H1 (cell line): ENCODE measurements at regions not wholly inside any gene's neighbourhood (a gene's known extent, or its start where the extent isn't known, plus 50 kb on each side); places are given as distances from the start of the nearest gene placed in this dataset.

Source experiments
- GABPA ChIP-seq: IDR thresholded peaks from 2 replicates; pipeline ENCODE4 v1.6.1; 2011; ENCODE audit warnings: mild to moderate bottlenecking, low read length, moderate library complexity, borderline replicate concordance; ENCODE audit not compliant: insufficient read depth
- KDM1A ChIP-seq: fragments of 200-600, 300-600 bp; sonication (generic); IDR thresholded peaks from 2 replicates; pipeline ENCODE4 v1.7.1; 2016; ENCODE audit warnings: mild to moderate bottlenecking, low read length, borderline replicate concordance
- POLR2A ChIP-seq, 2 experiments: IDR thresholded peaks; 1 replicate in 1 of 2; 2 replicates in 1 of 2; pipeline ENCODE4 v1.6.1; 2011; ENCODE audit warnings: low read depth in 2 of 2, low read length in 2 of 2, mild to moderate bottlenecking in 2 of 2; ENCODE audit errors: control extremely low read depth in 1 of 2
- POLR2AphosphoS5 ChIP-seq: IDR thresholded peaks from 2 replicates; pipeline ENCODE4 v1.6.1; 2011; ENCODE audit warnings: low read depth, low read length
- RNF2 ChIP-seq: fragments of 200-900, 300-1000 bp; sonication (generic); IDR thresholded peaks from 2 replicates; pipeline ENCODE4 v1.7.1; 2016; ENCODE audit warnings: borderline replicate concordance, low read depth, mild to moderate bottlenecking, antibody characterized with exemption, low read length; ENCODE audit not compliant: poor library complexity, severe bottlenecking; ENCODE audit errors: missing control alignments
- ZNF274 ChIP-seq: IDR thresholded peaks from 2 replicates; pipeline ENCODE4 v1.7.0; 2012; ENCODE audit warnings: low read length, borderline replicate concordance; ENCODE audit errors: extremely low read depth
- TF ChIP-seq, protein P1 (sequence below), 3 experiments: IDR thresholded peaks; 1 replicate in 2 of 3; 2 replicates in 1 of 3; pipeline versions ENCODE4 v1.5.1 to v1.6.1; 2011; ENCODE audit warnings: low read length in 3 of 3, mild to moderate bottlenecking in 3 of 3, inconsistent platforms in 2 of 3, low read depth in 1 of 3, moderate library complexity in 1 of 3; ENCODE audit not compliant: insufficient read depth in 1 of 3; ENCODE audit errors: control extremely low read depth in 1 of 3

DNA sequence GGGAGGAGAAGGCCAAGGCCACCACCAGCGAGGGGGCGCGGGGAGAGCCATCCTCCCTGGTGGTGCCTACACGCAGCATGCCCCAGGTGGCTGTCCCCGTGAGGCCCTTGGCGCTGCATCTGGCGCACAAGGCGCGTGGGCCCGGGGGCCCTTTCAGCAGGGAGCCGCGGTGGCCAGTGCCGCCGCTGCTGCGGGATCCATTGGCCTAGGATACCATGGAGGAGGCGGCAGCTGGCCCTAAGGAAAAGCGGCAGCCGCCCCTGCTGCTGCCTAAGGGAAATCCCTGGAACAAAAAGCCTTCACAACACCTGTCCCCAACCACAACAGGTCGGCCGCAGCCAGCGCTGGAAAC is 1059.6 kb downstream of the TECRL start:
- TF ChIP-seq GABPA = no peak
- TF ChIP-seq RNF2 = no peak
- TF ChIP-seq, protein P1, sequence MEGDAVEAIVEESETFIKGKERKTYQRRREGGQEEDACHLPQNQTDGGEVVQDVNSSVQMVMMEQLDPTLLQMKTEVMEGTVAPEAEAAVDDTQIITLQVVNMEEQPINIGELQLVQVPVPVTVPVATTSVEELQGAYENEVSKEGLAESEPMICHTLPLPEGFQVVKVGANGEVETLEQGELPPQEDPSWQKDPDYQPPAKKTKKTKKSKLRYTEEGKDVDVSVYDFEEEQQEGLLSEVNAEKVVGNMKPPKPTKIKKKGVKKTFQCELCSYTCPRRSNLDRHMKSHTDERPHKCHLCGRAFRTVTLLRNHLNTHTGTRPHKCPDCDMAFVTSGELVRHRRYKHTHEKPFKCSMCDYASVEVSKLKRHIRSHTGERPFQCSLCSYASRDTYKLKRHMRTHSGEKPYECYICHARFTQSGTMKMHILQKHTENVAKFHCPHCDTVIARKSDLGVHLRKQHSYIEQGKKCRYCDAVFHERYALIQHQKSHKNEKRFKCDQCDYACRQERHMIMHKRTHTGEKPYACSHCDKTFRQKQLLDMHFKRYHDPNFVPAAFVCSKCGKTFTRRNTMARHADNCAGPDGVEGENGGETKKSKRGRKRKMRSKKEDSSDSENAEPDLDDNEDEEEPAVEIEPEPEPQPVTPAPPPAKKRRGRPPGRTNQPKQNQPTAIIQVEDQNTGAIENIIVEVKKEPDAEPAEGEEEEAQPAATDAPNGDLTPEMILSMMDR (IDR thresholded peaks at IDR 0.05; ENCODE audit: control extremely low read depth in 1 of 3, insufficient read depth in 1 of 3, low read depth in 1 of 3, low read length in 3 of 3) = no peak
- TF ChIP-seq POLR2A (IDR thresholded peaks at IDR 0.05; ENCODE audit: control extremely low read depth in 1 of 2, low read depth in 2 of 2, low read length in 2 of 2) = no peak
- TF ChIP-seq KDM1A = no peak
- no peak for TF ChIP-seq ZNF274
- no peak for TF ChIP-seq POLR2AphosphoS5
